SK-N-SH treated with all-trans-retinoic acid at 6 μM for 48 hours (cell line): ENCODE measurements at regions not wholly inside any gene's neighbourhood (a gene's known extent, or its start where the extent isn't known, plus 50 kb on each side); places are given as distances from the start of the nearest gene placed in this dataset.

ENCODE experiments used
- ARNTL ChIP-seq: fragments of 450-650 bp; formaldehyde crosslinking; IDR thresholded peaks from 2 replicates; pipeline ENCODE4 v1.5.0; 2020; ENCODE audit warnings: low read depth, mild to moderate bottlenecking, moderate library complexity, borderline replicate concordance
- BACH2 ChIP-seq: fragments of 250-450 bp; sonication (Bioruptor Pico); IDR thresholded peaks from 2 replicates; pipeline ENCODE4 v1.9.0; 2021; ENCODE audit warnings: mild to moderate bottlenecking, borderline replicate concordance
- GLIS3 ChIP-seq: fragments of 250-450 bp; sonication (Bioruptor Pico); IDR thresholded peaks from 2 replicates; pipeline ENCODE4 v1.5.0; 2020; ENCODE audit warnings: mild to moderate bottlenecking, moderate library complexity
- ISL1 ChIP-seq: fragments of 250-450 bp; sonication (Bioruptor Pico); IDR thresholded peaks from 2 replicates; pipeline ENCODE4 v2.1.2; 2022; ENCODE audit warnings: mild to moderate bottlenecking, moderate library complexity
- PPARA ChIP-seq: fragments of 250-450 bp; sonication (Bioruptor Pico); IDR thresholded peaks from 2 replicates; pipeline ENCODE4 v1.5.0; 2020; ENCODE audit warnings: mild to moderate bottlenecking, borderline replicate concordance
- RARB ChIP-seq: fragments of 250-450 bp; sonication (Bioruptor Pico); IDR thresholded peaks from 2 replicates; pipeline ENCODE4 v1.8.0; 2021; ENCODE audit warnings: mild to moderate bottlenecking, moderate library complexity
- ZC3H10 ChIP-seq: fragments of 250-450 bp; sonication (Bioruptor Pico); IDR thresholded peaks from 2 replicates; pipeline ENCODE4 v1.5.1; 2021; ENCODE audit warnings: mild to moderate bottlenecking, moderate library complexity
- ZFP3 ChIP-seq: fragments of 250-450 bp; sonication (Bioruptor Pico); IDR thresholded peaks from 2 replicates; pipeline ENCODE4 v1.5.0; 2020; ENCODE audit warnings: mild to moderate bottlenecking, moderate library complexity
- TF ChIP-seq, protein P1 (sequence below): fragments of 250-450 bp; sonication (Bioruptor Pico); IDR thresholded peaks from 2 replicates; pipeline ENCODE4 v1.5.1; 2020; ENCODE audit warnings: low read depth, mild to moderate bottlenecking, moderate library complexity

DNA sequence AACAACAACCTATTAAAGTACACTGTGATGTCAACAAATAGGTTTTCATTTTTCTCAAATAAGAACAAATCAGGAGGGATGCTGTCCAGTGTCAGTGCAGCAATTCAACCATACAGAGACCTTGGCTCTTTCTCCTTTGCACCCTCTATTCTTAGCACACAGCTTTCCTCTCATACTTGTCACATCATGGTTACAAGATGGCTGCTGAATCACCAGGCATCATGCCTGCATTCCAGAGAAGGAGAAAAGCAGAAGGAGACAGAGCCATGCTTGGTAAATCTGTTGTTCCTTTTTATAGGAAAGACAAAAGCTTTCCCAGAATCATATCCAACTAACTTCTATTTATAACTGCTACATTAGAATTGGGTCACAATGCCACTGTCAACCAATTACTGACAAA is 124.7 kb upstream of the VLDLR start:
- TF ChIP-seq ZC3H10 (CRISPR knock-in tag) (no peak), ZFP3 (CRISPR knock-in tag) (no peak), GLIS3 (CRISPR knock-in tag) (no peak), ARNTL (CRISPR knock-in tag) (no peak), PPARA (no peak), BACH2 (no peak), ISL1 (CRISPR knock-in tag) (no peak), RARB (CRISPR knock-in tag) (no peak)
- TF ChIP-seq, protein P1, sequence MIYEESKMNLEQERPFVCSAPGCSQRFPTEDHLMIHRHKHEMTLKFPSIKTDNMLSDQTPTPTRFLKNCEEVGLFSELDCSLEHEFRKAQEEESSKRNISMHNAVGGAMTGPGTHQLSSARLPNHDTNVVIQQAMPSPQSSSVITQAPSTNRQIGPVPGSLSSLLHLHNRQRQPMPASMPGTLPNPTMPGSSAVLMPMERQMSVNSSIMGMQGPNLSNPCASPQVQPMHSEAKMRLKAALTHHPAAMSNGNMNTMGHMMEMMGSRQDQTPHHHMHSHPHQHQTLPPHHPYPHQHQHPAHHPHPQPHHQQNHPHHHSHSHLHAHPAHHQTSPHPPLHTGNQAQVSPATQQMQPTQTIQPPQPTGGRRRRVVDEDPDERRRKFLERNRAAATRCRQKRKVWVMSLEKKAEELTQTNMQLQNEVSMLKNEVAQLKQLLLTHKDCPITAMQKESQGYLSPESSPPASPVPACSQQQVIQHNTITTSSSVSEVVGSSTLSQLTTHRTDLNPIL (CRISPR knock-in tag) = no peak
